Lung (tissue), 11 donors: ENCODE measurements at regions not wholly inside any gene's neighbourhood (a gene's known extent, or its start where the extent isn't known, plus 50 kb on each side); places are given as distances from the start of the nearest gene placed in this dataset.

ENCODE experiments used
- ATAC-seq: fragments of 200-7000 bp; cut with Tn5 transposase; one replicate; pipeline ENCODE4 v1.9.1; 2020; ENCODE audit warnings: moderate number of reproducible peaks; ENCODE audit not compliant: insufficient read depth, low FRiP score
- DNase-seq, 3 donors: peaks; one replicate each; pipeline ENCODE4 v3.0.0-alpha.2; 2013 to 2017
- H3K27ac ChIP-seq, 2 donors: one replicate each; pipeline ENCODE4 v1.5.1; 2013; ENCODE audit warnings: mild to moderate bottlenecking in 2 of 2, moderate library complexity in 2 of 2, control low read depth in 1 of 2, inconsistent platforms in 1 of 2, low read depth in 1 of 2, low read length in 1 of 2
- H3K27me3 ChIP-seq, 3 donors: one replicate each; pipeline ENCODE4 v1.5.1; 2013; ENCODE audit warnings: low read length in 2 of 3; ENCODE audit not compliant: control insufficient read depth in 3 of 3, insufficient read depth in 3 of 3
- H3K36me3 ChIP-seq, 4 donors: one replicate each; pipeline ENCODE4 v1.5.1; 2013; ENCODE audit warnings: low read length in 4 of 4, mild to moderate bottlenecking in 1 of 4, moderate library complexity in 1 of 4; ENCODE audit not compliant: control insufficient read depth in 4 of 4, insufficient read depth in 4 of 4
- H3K4me1 ChIP-seq, 5 donors: one replicate each; pipeline ENCODE4 v1.5.1; 2013; ENCODE audit warnings: low read length in 5 of 5, mild to moderate bottlenecking in 2 of 5, moderate library complexity in 1 of 5; ENCODE audit not compliant: control insufficient read depth in 5 of 5, insufficient read depth in 5 of 5
- H3K4me3 ChIP-seq: one replicate; pipeline ENCODE4 v1.5.1; 2013; ENCODE audit warnings: mild to moderate bottlenecking, control low read depth, moderate library complexity
- H3K9ac ChIP-seq, 2 donors: one replicate each; pipeline ENCODE4 v1.5.1; 2013; ENCODE audit warnings: low read length in 2 of 2, control low read depth in 1 of 2; ENCODE audit not compliant: insufficient read depth in 1 of 2
- H3K9me3 ChIP-seq, 4 donors: one replicate each; pipeline ENCODE4 v1.5.1; 2013; ENCODE audit warnings: low read length in 3 of 4, mild to moderate bottlenecking in 1 of 4, moderate library complexity in 1 of 4; ENCODE audit not compliant: control insufficient read depth in 4 of 4, insufficient read depth in 3 of 4
- CTCF ChIP-seq: IDR thresholded peaks from 2 replicates; pipeline ENCODE4 v1.5.1; 2012; ENCODE audit warnings: mild to moderate bottlenecking; ENCODE audit errors: control extremely low read depth, extremely low read depth
- WGBS, 2 donors: extraction: QIAGEN DNeasy Blood & Tissue Kit; methylation state at CpG; one replicate each; pipeline ENCODE4 v1.1.7; 2013; 5-methylcytosine and 5-hydroxymethylcytosine counted together
- donor health status: control.
- donor health status: control.
- donor health status: Bipolar disorder and iron deficiency.
- donor health status: healthy.
- donor health status: DM: yes; HTN: yes; CAD: no.

- Histone ChIP-seq H3K36me3 (no peaks in the 10 kb centered on the region), H3K9ac (no peak overlapping the region), H3K27me3 (no peaks in the 10 kb centered on the region), H3K9me3 (peaks cover 0 to 2% (median 0%) of the 10 kb centered on the region in 4 donors), H3K4me1 (no peaks in the 10 kb centered on the region), H3K27ac (no peak overlapping the region), H3K4me3 (no peak overlapping the region)
- ATAC-seq (no peak), DNase-seq (no peak)
- 81 to 86% methylated on average over 3 of the region's 3 CpGs for WGBS, 2 donors
- TF ChIP-seq CTCF, result no peak
Observed at GRCh38 chr7:53835301-53835700, 706.9 kb upstream of the VSTM2A start.

- H3K4me1 ChIP-seq, result no peaks in the 10 kb centered on the region
- no peak overlapping the region for H3K27ac ChIP-seq
- H3K4me3 ChIP-seq, result no peak overlapping the region
- DNase-seq (no peak), ATAC-seq (no peak)
- H3K27me3 ChIP-seq, result no peaks in the 10 kb centered on the region
- H3K36me3 ChIP-seq, result no peaks in the 10 kb centered on the region
- H3K9me3 ChIP-seq, result peaks cover 0 to 3% (median 2%) of the 10 kb centered on the region in 4 donors
- no peak overlapping the region for H3K9ac ChIP-seq
- 9 to 36% methylated on average over 2 of the region's 2 CpGs for WGBS, 2 donors
- TF ChIP-seq CTCF, result no peak
Observed at GRCh38 chr7:53877688-53878087, 664.5 kb upstream of the VSTM2A start.

- H3K9ac ChIP-seq, result no peak overlapping the region
- no peak for TF ChIP-seq CTCF
- no peak overlapping the region for H3K4me3 ChIP-seq
- no peak overlapping the region for H3K27ac ChIP-seq
- no peaks in the 10 kb centered on the region for H3K27me3 ChIP-seq
- ATAC-seq, result no peak
- H3K9me3 ChIP-seq, result peaks cover 0 to 5% (median 0%) of the 10 kb centered on the region in 4 donors
- H3K4me1 ChIP-seq, result no peaks in the 10 kb centered on the region
- DNase-seq, result no peak
- H3K36me3 ChIP-seq, result no peaks in the 10 kb centered on the region
- 88 to 89% methylated on average over 9 of the region's 9 CpGs for WGBS, 2 donors
Observed at GRCh38 chr7:53900856-53901528, 641.2 kb upstream of the VSTM2A start.

DNA sequence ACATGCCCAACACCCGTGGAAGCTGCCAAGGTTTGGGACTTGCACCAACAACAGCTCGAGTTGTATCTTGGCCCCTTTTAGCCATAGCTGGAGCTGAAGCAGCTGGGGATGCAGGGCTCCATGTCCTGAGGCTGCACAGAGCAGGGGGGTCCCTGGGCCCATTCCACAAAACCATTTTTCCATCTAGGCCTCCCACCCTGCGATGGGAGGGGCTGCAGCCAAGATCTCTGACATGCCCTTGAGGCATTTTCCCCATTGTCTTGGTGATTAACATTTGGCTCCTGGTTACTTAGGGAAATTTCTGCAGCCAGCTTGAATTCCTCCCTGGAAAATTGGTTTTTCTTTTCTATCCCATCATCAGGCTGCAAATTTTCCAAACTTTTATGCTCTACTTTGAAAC, 637.8 kb upstream of the VSTM2A start:
- 58 to 61% methylated on average over 3 of the region's 3 CpGs for WGBS, 2 donors
- ATAC-seq, result no peak

More for the DNA sequence above, 637.8 kb upstream of the VSTM2A start:
- Histone ChIP-seq H3K9ac (no peak overlapping the region), H3K4me1 (no peaks in the 10 kb centered on the region), H3K27me3 (no peaks in the 10 kb centered on the region), H3K27ac (no peak overlapping the region), H3K4me3 (no peak overlapping the region), H3K36me3 (no peaks in the 10 kb centered on the region), H3K9me3 (peaks cover 0 to 9% (median 0%) of the 10 kb centered on the region in 4 donors)
- no peak for DNase-seq
- TF ChIP-seq CTCF, result no peak
